Osteoblast (primary cell): ENCODE measurements at regions not wholly inside any gene's neighbourhood (a gene's known extent, or its start where the extent isn't known, plus 50 kb on each side); places are given as distances from the start of the nearest gene placed in this dataset.

ENCODE experiments used
- DNase-seq: peaks from one replicate; pipeline ENCODE4 v3.0.0; 2011; ENCODE audit warnings: low spot score, mixed read lengths; ENCODE audit not compliant: insufficient read length; ENCODE audit errors: missing footprints
- H2AFZ ChIP-seq: 2 replicates; pipeline ENCODE4 v1.6.0; 2011; ENCODE audit warnings: mild to moderate bottlenecking, low read length
- H3K27ac ChIP-seq: 2 replicates; pipeline ENCODE4 v1.5.1; 2011; ENCODE audit warnings: mild to moderate bottlenecking, low read depth, low read length, moderate library complexity
- H3K27me3 ChIP-seq: 2 replicates; pipeline ENCODE4 v1.6.0; 2012; ENCODE audit warnings: mild to moderate bottlenecking, control low read depth, inconsistent platforms, low read length, moderate library complexity; ENCODE audit not compliant: insufficient read depth
- H3K36me3 ChIP-seq: 2 replicates; pipeline ENCODE4 v1.5.1; 2011; ENCODE audit warnings: mild to moderate bottlenecking, low read length, control low read depth, moderate library complexity; ENCODE audit not compliant: insufficient read depth
- H3K4me1 ChIP-seq: 2 replicates; pipeline ENCODE4 v1.5.1; 2011; ENCODE audit warnings: mild to moderate bottlenecking, low read length, control low read depth, moderate library complexity; ENCODE audit not compliant: insufficient read depth
- H3K4me2 ChIP-seq: 2 replicates; pipeline ENCODE4 v1.6.0; 2011; ENCODE audit warnings: mild to moderate bottlenecking, low read length; ENCODE audit not compliant: insufficient read depth
- H3K4me3 ChIP-seq: fragments of 200-600 bp; sonication (generic); 3 replicates; pipeline ENCODE4 v1.5.1; 2012; ENCODE audit warnings: mild to moderate bottlenecking, low read length, inconsistent platforms; ENCODE audit not compliant: insufficient read depth
- H3K79me2 ChIP-seq: 2 replicates; pipeline ENCODE4 v1.6.0; 2012; ENCODE audit warnings: mild to moderate bottlenecking, low read length, control low read depth, inconsistent platforms; ENCODE audit not compliant: insufficient read depth
- H3K9me3 ChIP-seq: 2 replicates; pipeline ENCODE4 v1.5.1; 2011; ENCODE audit warnings: low read depth, low read length, control low read depth
- H4K20me1 ChIP-seq: 2 replicates; pipeline ENCODE4 v1.6.0; 2012; ENCODE audit warnings: mild to moderate bottlenecking, low read length, control low read depth; ENCODE audit not compliant: insufficient read depth
- CTCF ChIP-seq: IDR thresholded peaks from 2 replicates; pipeline ENCODE4 v1.5.1; 2011; ENCODE audit warnings: mild to moderate bottlenecking, low read depth, low read length, moderate library complexity; ENCODE audit errors: extremely low read depth

GRCh38 chrX:104359124-104359523 is 104.4 kb upstream of the ESX1 start:
- H3K4me2 ChIP-seq, result no peak overlapping the region
- TF ChIP-seq CTCF, result no peak
- no peaks in the 10 kb centered on the region for H4K20me1 ChIP-seq
- H3K27ac ChIP-seq, result no peak overlapping the region
- peaks cover 2% of the 10 kb centered on the region for H3K27me3 ChIP-seq
- no peak for DNase-seq
- no peak overlapping the region for H2AFZ ChIP-seq
- H3K9me3 ChIP-seq, result no peaks in the 10 kb centered on the region
- no peak overlapping the region for H3K4me3 ChIP-seq
- no peaks in the 10 kb centered on the region for H3K79me2 ChIP-seq
- H3K36me3 ChIP-seq, result no peaks in the 10 kb centered on the region
- H3K4me1 ChIP-seq, result no peaks in the 10 kb centered on the region

- no peak overlapping the region for H2AFZ ChIP-seq
- peak overlapping the region; percentile 31 for H3K27ac ChIP-seq
These were observed 96.5 kb upstream of the ESX1 start for GRCh38 chrX:104351173-104351769.

DNA sequence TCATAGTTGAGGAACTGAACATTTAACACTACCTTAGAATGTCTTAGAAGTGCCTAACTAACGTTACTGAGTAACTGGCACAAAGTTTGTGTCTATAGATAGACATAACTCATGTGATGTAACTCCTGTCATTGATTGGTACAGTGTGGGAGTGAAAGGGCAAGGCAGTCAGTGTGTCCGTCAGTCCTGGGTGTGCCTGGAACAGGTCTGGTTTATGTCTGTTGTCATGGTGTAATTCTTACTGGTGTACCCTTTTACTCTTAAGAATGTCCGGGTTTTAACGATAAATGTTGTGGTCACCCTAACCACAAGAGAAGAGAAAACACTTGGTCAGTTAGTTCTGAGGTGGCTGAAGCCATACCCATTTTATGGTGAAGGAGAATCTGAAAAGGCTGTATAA is 93.1 kb upstream of the ESX1 start:
- H2AFZ ChIP-seq, result no peak overlapping the region
- no peak overlapping the region for H3K27ac ChIP-seq
- no peaks in the 10 kb centered on the region for H3K9me3 ChIP-seq
- peaks cover 7% of the 10 kb centered on the region for H3K4me1 ChIP-seq
- no peaks in the 10 kb centered on the region for H3K36me3 ChIP-seq
- no peak for DNase-seq
- no peaks in the 10 kb centered on the region for H3K79me2 ChIP-seq
- no peak overlapping the region for H3K4me2 ChIP-seq
- no peak for TF ChIP-seq CTCF
- H3K27me3 ChIP-seq, result peaks cover 22% of the 10 kb centered on the region
- no peak overlapping the region for H3K4me3 ChIP-seq
- H4K20me1 ChIP-seq, result no peaks in the 10 kb centered on the region

More at GRCh38 chrX:104351173-104351769, 96.5 kb upstream of the ESX1 start:
- H3K79me2 ChIP-seq, result no peaks in the 10 kb centered on the region
- DNase-seq, result peak; percentile 81
- no peak overlapping the region for H3K4me2 ChIP-seq
- H3K4me1 ChIP-seq, result peaks cover 7% of the 10 kb centered on the region
- no peaks in the 10 kb centered on the region for H3K36me3 ChIP-seq
- H4K20me1 ChIP-seq, result no peaks in the 10 kb centered on the region
- TF ChIP-seq CTCF, result no peak
- H3K27me3 ChIP-seq, result peaks cover 12% of the 10 kb centered on the region
- H3K9me3 ChIP-seq, result no peaks in the 10 kb centered on the region
- H3K4me3 ChIP-seq, result no peak overlapping the region

DNA sequence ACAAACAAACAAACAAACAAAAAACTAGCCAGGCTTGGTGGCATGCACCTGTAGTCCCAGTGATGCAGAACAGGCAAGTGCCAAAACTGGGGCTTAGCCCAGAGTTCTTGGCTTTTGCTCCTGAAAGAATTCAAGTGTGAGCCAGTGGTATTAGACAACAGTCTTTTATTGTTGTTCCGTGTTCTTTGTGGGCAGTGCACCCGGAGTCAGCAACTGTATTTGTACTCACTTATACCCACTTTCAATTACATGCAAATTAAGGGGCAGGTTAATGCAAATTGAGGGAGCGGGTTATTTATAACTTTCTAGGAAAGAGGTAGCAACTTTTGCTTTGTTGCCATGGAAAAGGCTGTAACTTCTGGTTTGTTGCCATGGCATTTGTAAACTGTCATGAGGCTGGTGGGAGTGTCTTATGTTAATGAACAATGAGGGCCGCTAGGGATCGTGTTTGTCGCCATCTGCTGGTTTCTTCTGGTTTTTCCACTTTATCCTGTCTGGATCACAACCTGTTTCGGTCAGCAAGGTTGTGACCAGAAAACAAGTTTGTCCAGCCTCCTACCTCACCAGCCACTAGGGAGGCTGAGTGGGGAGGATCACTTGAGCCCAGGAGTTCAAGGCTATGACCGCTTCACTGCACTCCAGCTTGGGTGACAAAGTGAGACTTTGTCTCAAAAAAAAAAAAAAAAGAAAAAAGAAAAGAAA is 88.8 kb upstream of the ESX1 start:
- peaks cover 36% of the 10 kb centered on the region for H3K27me3 ChIP-seq
- no peaks in the 10 kb centered on the region for H3K9me3 ChIP-seq
- H3K4me3 ChIP-seq, result no peak overlapping the region
- H3K4me2 ChIP-seq, result no peak overlapping the region
- no peaks in the 10 kb centered on the region for H3K36me3 ChIP-seq
- no peak for DNase-seq
- TF ChIP-seq CTCF, result peak; percentile 72
- no peak overlapping the region for H3K27ac ChIP-seq
- H2AFZ ChIP-seq, result no peak overlapping the region
- no peaks in the 10 kb centered on the region for H4K20me1 ChIP-seq
- no peaks in the 10 kb centered on the region for H3K79me2 ChIP-seq
- no peaks in the 10 kb centered on the region for H3K4me1 ChIP-seq
